ENCODE measurements at regions not wholly inside any gene's neighbourhood (a gene's known extent, or its start where the extent isn't known, plus 50 kb on each side); places are given as distances from the start of the nearest gene placed in this dataset.

DNA sequence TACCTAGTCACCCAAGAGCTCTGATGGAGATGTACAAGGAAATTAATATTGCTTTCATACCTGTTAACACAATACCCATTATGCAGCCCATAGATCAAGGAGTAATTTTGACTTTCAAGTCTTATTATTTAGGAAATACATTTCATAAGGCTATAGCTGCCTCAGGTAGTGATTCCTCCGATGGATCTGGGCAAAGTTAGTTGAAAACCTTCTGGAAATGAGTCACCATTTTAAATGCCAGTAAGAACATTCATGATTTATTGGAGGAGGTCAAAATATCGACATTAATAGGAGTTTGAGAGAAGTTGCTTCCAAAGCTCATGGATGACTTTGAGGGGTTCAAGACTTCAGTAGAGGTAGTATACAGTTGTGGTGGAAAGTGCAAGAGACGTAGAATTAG is 931.4 kb upstream of the ACVR2A start:
- Histone ChIP-seq H3K36me3 (replicated peaks) (no peaks in the 10 kb centered on the region), H3K27me3 (replicated peaks) (no peaks in the 10 kb centered on the region), H3K27ac (no peak overlapping the region), H3K4me3 (ENCODE audit: low read depth, low read length) (no peak overlapping the region)
- TF ChIP-seq, protein P1, sequence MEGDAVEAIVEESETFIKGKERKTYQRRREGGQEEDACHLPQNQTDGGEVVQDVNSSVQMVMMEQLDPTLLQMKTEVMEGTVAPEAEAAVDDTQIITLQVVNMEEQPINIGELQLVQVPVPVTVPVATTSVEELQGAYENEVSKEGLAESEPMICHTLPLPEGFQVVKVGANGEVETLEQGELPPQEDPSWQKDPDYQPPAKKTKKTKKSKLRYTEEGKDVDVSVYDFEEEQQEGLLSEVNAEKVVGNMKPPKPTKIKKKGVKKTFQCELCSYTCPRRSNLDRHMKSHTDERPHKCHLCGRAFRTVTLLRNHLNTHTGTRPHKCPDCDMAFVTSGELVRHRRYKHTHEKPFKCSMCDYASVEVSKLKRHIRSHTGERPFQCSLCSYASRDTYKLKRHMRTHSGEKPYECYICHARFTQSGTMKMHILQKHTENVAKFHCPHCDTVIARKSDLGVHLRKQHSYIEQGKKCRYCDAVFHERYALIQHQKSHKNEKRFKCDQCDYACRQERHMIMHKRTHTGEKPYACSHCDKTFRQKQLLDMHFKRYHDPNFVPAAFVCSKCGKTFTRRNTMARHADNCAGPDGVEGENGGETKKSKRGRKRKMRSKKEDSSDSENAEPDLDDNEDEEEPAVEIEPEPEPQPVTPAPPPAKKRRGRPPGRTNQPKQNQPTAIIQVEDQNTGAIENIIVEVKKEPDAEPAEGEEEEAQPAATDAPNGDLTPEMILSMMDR (IDR thresholded peaks at IDR 0.05; ENCODE audit: low read depth, low read length, missing control alignments) = no peak
- no peak for DNase-seq
- in situ Hi-C loops (cut with HindIII; ENCODE audit: low pct_ligation_motif_present, low sequenced_read_pairs) = no loop called here

DNA sequence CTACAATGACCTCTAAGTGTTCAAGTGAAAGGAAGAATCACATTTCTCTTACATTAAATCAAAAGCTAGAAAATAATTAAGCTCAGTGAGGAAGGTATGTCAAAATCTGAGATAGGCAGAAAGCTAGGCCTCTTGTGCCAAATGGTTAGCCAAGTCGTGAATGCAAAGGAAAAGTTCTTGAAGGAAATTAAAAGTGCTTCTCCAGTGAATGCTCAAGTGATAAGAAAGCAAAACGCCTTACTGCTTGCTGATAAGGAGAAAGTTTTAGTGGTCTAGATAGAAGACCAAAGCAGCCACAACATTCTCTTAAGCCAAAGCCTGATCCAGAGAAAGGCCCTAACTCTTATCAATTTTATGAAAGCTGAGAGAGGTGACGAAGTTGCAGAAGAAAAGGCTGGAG is 932.3 kb upstream of the ACVR2A start:
- in situ Hi-C loops (cut with HindIII; ENCODE audit: low pct_ligation_motif_present, low sequenced_read_pairs) = no loop called here
- Histone ChIP-seq H3K27ac (no peak overlapping the region), H3K4me3 (ENCODE audit: low read depth, low read length) (no peak overlapping the region), H3K36me3 (replicated peaks) (no peaks in the 10 kb centered on the region), H3K27me3 (replicated peaks) (no peaks in the 10 kb centered on the region)
- TF ChIP-seq, protein P1 (IDR thresholded peaks at IDR 0.05; ENCODE audit: low read depth, low read length, missing control alignments) = no peak
- no peak for DNase-seq

DNA sequence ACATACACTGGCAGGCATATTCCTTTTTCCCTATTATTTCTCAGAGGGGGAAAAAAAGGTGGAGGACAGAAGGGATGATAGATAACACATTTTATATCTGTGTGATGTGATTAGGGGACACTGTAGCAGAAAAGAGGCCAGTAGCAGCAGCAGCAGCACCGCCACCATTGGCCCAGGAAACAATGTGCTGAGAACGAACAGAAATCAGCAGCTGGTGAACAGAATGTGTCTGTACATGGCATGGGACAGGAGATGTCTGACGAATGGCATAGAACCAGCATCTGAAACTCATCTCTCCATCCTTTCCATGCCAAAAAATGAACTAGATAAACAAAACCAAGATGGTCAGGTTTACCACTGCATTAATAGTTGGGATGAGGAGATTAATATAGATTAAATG is 936.1 kb upstream of the ACVR2A start:
- Histone ChIP-seq H3K4me3 (ENCODE audit: low read depth, low read length) (no peak overlapping the region), H3K36me3 (replicated peaks) (no peaks in the 10 kb centered on the region), H3K27ac (no peak overlapping the region), H3K27me3 (replicated peaks) (no peaks in the 10 kb centered on the region)
- no peak for DNase-seq
- in situ Hi-C loops (cut with HindIII; ENCODE audit: low pct_ligation_motif_present, low sequenced_read_pairs) = no loop called here
- TF ChIP-seq, protein P1 (IDR thresholded peaks at IDR 0.05; ENCODE audit: low read depth, low read length, missing control alignments) = no peak

DNA sequence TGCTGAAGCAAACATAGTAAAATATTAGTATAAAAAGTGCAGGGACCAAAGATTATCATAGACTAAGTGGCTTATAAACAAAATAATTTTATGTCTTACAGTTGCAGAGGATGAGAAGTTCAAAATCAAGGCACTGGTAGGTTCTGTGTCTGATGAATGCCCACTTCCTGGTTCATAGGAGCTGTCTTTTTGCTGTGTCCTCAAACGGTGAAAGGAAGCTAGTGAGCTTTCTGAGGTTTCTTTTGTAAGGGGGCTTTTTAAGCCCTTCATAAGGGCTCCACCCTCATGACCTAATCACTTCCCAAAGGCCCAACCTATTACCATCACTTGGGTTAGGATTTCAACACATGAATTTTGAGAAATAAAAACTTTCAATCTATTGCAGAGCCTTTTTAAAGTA is 946.7 kb upstream of the ACVR2A start:
- no peak for DNase-seq
- Histone ChIP-seq H3K36me3 (replicated peaks) (no peaks in the 10 kb centered on the region), H3K27me3 (replicated peaks) (no peaks in the 10 kb centered on the region), H3K27ac (no peak overlapping the region), H3K4me3 (ENCODE audit: low read depth, low read length) (no peak overlapping the region)
- in situ Hi-C loops (cut with HindIII; ENCODE audit: low pct_ligation_motif_present, low sequenced_read_pairs) = no loop called here
- TF ChIP-seq, protein P1 (IDR thresholded peaks at IDR 0.05; ENCODE audit: low read depth, low read length, missing control alignments) = no peak

DNA sequence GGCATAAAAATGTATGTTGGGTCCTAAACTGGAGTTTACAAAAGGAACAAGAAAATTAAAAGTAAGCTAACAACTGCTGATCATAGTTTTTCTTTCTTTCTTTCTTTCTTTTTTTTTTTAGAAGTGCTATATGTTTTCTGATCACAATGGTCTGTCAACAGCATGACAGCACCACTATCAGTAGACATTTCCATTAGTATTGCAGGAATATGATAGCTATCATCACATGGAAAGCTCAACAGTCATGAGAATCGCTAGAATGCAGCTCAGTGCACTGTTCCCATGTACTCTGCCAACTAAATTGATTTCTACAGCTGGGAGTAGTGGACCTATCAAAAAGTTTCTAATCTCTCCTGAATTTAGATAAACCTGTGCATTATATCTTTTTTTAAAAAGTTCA is 950.3 kb upstream of the ACVR2A start:
- Histone ChIP-seq H3K27ac (no peak overlapping the region), H3K36me3 (replicated peaks) (no peaks in the 10 kb centered on the region), H3K27me3 (replicated peaks) (no peaks in the 10 kb centered on the region), H3K4me3 (ENCODE audit: low read depth, low read length) (no peak overlapping the region)
- TF ChIP-seq, protein P1 (IDR thresholded peaks at IDR 0.05; ENCODE audit: low read depth, low read length, missing control alignments) = no peak
- DNase-seq = no peak
- in situ Hi-C loops (cut with HindIII; ENCODE audit: low pct_ligation_motif_present, low sequenced_read_pairs) = no loop called here

DNA sequence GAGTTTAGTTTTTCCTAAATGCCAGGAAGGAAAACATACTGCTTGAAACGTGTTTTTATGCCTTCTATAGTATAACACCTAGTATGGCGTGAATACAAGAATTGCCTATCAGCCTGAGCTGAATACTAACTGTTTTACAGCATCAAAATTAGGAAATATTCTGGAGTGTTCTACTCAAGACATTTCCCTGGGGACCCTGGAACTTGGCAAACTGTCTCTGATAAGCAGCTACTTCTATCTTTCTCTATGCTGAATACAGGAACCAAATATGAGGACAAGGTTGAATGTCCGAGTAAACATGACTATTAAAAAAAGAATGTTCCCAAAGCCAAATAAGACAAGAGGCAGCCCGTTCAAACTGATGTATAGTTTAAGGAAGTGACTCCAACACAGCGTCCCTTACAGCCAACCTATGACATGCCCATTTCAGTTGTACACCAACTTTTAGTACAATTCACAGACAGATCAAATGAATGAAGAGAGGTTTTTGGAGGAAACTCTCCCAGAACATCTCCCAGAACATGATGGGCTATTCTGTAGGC is 951.3 kb upstream of the ACVR2A start:
- H3K36me3 ChIP-seq (replicated peaks) = no peaks in the 10 kb centered on the region
- H3K27me3 ChIP-seq (replicated peaks) = no peaks in the 10 kb centered on the region
- H3K4me3 ChIP-seq (ENCODE audit: low read depth, low read length) = no peak overlapping the region
- no peak for DNase-seq
- TF ChIP-seq, protein P1 (IDR thresholded peaks at IDR 0.05; ENCODE audit: low read depth, low read length, missing control alignments) = no peak
- in situ Hi-C loops (cut with HindIII; ENCODE audit: low pct_ligation_motif_present, low sequenced_read_pairs) = no loop called here
- no peak overlapping the region for H3K27ac ChIP-seq
